Tibial nerve (tissue), 4 donors: ENCODE measurements at regions not wholly inside any gene's neighbourhood (a gene's known extent, or its start where the extent isn't known, plus 50 kb on each side); places are given as distances from the start of the nearest gene placed in this dataset.

Source experiments
- DNase-seq, 2 donors: peaks; one replicate each; pipeline ENCODE4 v3.0.0-alpha.2; 2019; ENCODE audit warnings: low spot score in 2 of 2
- H3K27ac ChIP-seq, 4 donors: fragments of 200-600 bp; sonication (generic) in 3 of 4; one replicate each; pipeline ENCODE4 v1.5.1; 2017 to 2019; ENCODE audit warnings: mild to moderate bottlenecking in 1 of 4
- H3K27me3 ChIP-seq, 2 donors: fragments of 200-600 bp; sonication (generic) in 1 of 2; one replicate each; pipeline versions ENCODE4 v1.5.1 to v1.6.0; 2017 to 2019
- H3K36me3 ChIP-seq, 3 donors: fragments of 200-600 bp; sonication (generic); one replicate each; pipeline ENCODE4 v1.5.1; 2018 to 2019
- H3K4me1 ChIP-seq, 4 donors: fragments of 200-600 bp; sonication (generic) in 3 of 4; one replicate each; pipeline ENCODE4 v1.5.1; 2017 to 2019
- H3K4me3 ChIP-seq, 4 donors: fragments of 200-600 bp; sonication (generic) in 3 of 4; one replicate each; pipeline ENCODE4 v1.5.1; 2017 to 2019; ENCODE audit warnings: mild to moderate bottlenecking in 1 of 4, moderate library complexity in 1 of 4
- H3K9me3 ChIP-seq, 4 donors: fragments of 200-600 bp; sonication (generic) in 3 of 4; one replicate each; pipeline ENCODE4 v1.5.1; 2017 to 2019
- CTCF ChIP-seq, 5 experiments: fragments of 200-600 bp in 3 of 5; fragments of 450-650 bp in 2 of 5; sonication (generic) in 3 of 5; IDR thresholded peaks; one replicate each; pipeline ENCODE4 v1.5.1; 2016 to 2019; ENCODE audit warnings: antibody characterized with exemption in 5 of 5, mild to moderate bottlenecking in 3 of 5, moderate library complexity in 2 of 5
- EP300 ChIP-seq, 2 donors: sonication (generic); formaldehyde crosslinking; IDR thresholded peaks; one replicate each; pipeline ENCODE4 v1.6.1; 2017; ENCODE audit warnings: antibody characterized with exemption in 2 of 2, mild to moderate bottlenecking in 1 of 2
- POLR2A ChIP-seq, 2 donors: fragments of 450-650 bp; IDR thresholded peaks; one replicate each; pipeline ENCODE4 v1.6.1; 2017; ENCODE audit warnings: antibody characterized with exemption in 2 of 2, mild to moderate bottlenecking in 2 of 2, moderate library complexity in 2 of 2
- whole genome bisulfite sequencing, 2 donors: methylation state at CpG; one replicate each; pipeline ENCODE4 v1.1.5; 2018; 5-methylcytosine and 5-hydroxymethylcytosine counted together

GRCh38 chr19:28560786-28561185 is 652.2 kb downstream of the UQCRFS1 start:
- DNase-seq, result no peak
- Histone ChIP-seq H3K27ac (no peak overlapping the region), H3K36me3 (no peaks in the 10 kb centered on the region), H3K4me3 (no peak overlapping the region), H3K27me3 (no peaks in the 10 kb centered on the region), H3K9me3 (no peaks in the 10 kb centered on the region), H3K4me1 (no peaks in the 10 kb centered on the region)
- 60% methylated on average over 4 of the region's 4 CpGs for WGBS, 2 donors
- TF ChIP-seq POLR2A (IDR thresholded peaks at IDR 0.05) (no peak), CTCF (IDR thresholded peaks at IDR 0.05) (no peak), EP300 (IDR thresholded peaks at IDR 0.05) (no peak)

DNA sequence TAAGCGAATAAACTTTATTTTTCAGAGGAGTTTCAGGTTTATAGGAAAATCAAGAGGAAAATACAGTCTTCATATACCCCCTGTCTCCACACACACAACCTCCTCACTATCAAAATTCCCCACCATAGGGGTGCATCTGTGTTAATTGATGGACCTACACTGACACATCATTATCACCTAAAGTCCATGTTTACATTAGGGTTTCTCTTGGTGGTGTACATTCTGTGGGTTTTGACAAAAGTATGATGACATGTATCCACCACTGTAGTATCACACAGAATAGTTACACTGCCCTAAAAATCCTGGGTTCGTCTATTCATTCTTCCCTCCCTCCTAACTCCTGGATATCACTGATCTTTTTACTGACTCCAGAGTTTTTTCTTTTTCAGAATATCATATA is 654.2 kb downstream of the UQCRFS1 start:
- no peak for TF ChIP-seq POLR2A (IDR thresholded peaks at IDR 0.05)
- TF ChIP-seq CTCF (IDR thresholded peaks at IDR 0.05), result no peak
- TF ChIP-seq EP300 (IDR thresholded peaks at IDR 0.05), result no peak
- Histone ChIP-seq H3K36me3 (no peaks in the 10 kb centered on the region), H3K4me1 (no peaks in the 10 kb centered on the region), H3K4me3 (no peak overlapping the region), H3K9me3 (no peaks in the 10 kb centered on the region), H3K27ac (no peak overlapping the region), H3K27me3 (no peaks in the 10 kb centered on the region)
- WGBS, 2 donors, result 59 to 69% methylated on average over 2 of the region's 2 CpGs
- DNase-seq, result no peak

DNA sequence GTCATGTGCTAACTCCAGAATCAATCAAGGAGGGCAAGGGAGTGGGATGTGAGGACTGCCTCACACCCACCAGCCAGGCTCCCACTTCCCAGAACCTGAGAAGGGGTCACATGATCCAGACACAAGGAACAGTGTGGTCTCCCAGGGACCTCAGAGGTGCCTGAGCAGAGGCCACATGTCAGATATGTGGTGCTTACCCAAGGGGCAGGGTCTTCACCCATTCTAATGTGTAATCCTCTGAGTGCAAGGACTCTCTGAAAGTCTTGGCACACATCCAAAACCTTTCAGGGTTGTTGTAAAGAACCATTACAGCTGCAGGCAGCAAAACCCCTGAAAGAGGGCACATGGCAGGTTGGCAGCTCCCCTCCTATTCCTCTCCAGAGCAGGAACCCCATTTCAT is 656.6 kb downstream of the UQCRFS1 start:
- Histone ChIP-seq H3K9me3 (no peaks in the 10 kb centered on the region), H3K4me1 (no peaks in the 10 kb centered on the region), H3K27me3 (no peaks in the 10 kb centered on the region), H3K4me3 (no peak overlapping the region), H3K36me3 (no peaks in the 10 kb centered on the region), H3K27ac (no peak overlapping the region)
- no peak for DNase-seq
- TF ChIP-seq EP300 (IDR thresholded peaks at IDR 0.05), result no peak
- no peak for TF ChIP-seq CTCF (IDR thresholded peaks at IDR 0.05)
- TF ChIP-seq POLR2A (IDR thresholded peaks at IDR 0.05), result no peak

- DNase-seq, result no peak
- H3K4me1 ChIP-seq, result no peaks in the 10 kb centered on the region
- H3K27me3 ChIP-seq, result no peaks in the 10 kb centered on the region
- H3K27ac ChIP-seq, result no peak overlapping the region
- TF ChIP-seq POLR2A (IDR thresholded peaks at IDR 0.05) (no peak), CTCF (IDR thresholded peaks at IDR 0.05) (no peak), EP300 (IDR thresholded peaks at IDR 0.05) (no peak)
- no peaks in the 10 kb centered on the region for H3K9me3 ChIP-seq
- no peaks in the 10 kb centered on the region for H3K36me3 ChIP-seq
- 64 to 72% methylated on average over 5 of the region's 5 CpGs for WGBS, 2 donors
- H3K4me3 ChIP-seq, result no peak overlapping the region
These were observed 657.6 kb downstream of the UQCRFS1 start for GRCh38 chr19:28555317-28555716.

DNA sequence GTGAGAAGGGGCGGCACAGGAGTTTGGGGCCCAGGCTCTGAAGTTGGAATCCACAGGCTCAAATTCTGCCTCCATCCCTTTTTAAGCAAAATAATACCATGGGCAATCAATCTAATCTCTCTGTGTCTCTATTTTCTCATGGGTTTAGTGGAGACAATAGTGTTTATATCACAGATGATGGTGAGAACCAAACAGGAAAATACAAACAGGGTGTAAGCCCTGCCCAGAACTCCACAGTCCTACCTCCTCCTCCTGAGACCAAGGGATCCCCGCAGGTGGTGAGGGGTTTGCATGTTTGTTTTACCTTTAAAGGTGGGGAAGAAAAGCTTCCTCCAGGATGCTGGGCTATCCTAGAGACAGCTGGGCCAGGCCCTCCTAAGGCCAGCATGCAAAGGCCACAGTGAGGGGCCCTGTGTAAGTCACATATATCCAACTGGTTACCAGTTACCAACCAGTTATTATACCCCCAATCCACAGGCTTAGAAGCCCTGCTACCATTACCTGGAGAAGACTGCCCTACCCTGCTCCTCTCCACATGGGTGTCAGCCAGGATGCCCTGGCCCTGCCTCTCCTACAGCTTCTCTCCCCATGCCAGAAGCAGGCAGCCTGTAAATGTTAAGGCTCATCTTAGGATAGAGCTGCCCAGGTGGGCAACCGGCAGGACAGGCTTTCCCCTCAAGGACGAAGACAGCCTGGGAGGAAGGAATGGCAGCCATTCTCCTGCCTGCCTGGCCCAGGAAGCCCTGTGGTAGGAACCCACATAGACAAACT is 658.4 kb downstream of the UQCRFS1 start:
- H3K9me3 ChIP-seq, result no peaks in the 10 kb centered on the region
- no peaks in the 10 kb centered on the region for H3K27me3 ChIP-seq
- TF ChIP-seq CTCF (IDR thresholded peaks at IDR 0.05) (no peak), POLR2A (IDR thresholded peaks at IDR 0.05) (no peak), EP300 (IDR thresholded peaks at IDR 0.05) (no peak)
- DNase-seq, result no peak
- no peaks in the 10 kb centered on the region for H3K36me3 ChIP-seq
- no peaks in the 10 kb centered on the region for H3K4me1 ChIP-seq
- WGBS, 2 donors, result 84 to 85% methylated on average over 4 of the region's 4 CpGs
- no peak overlapping the region for H3K4me3 ChIP-seq
- no peak overlapping the region for H3K27ac ChIP-seq
